Type B pancreatic cell (in vitro differentiated cells): ENCODE measurements at regions not wholly inside any gene's neighbourhood (a gene's known extent, or its start where the extent isn't known, plus 50 kb on each side); places are given as distances from the start of the nearest gene placed in this dataset.
"Not testable (repeated sequence)": the region's sequence is repeated elsewhere in the genome, so short reads cannot be mapped to it uniquely, and the experiment has no call there.

Experiments
- DNase-seq: peaks from one replicate; pipeline ENCODE4 v3.0.0; 2021; ENCODE audit warnings: mixed read lengths; ENCODE audit not compliant: unreplicated experiment; ENCODE audit errors: extremely low spot score
- H3K27ac Mint-ChIP-seq: 2 replicates; pipeline ENCODE4 v1.8.0; 2021; ENCODE audit warnings: mild to moderate bottlenecking, mixed read lengths
- H3K27me3 Mint-ChIP-seq: 2 replicates; pipeline ENCODE4 v1.8.0; 2021; ENCODE audit warnings: mixed read lengths
- H3K36me3 Mint-ChIP-seq: 2 replicates; pipeline ENCODE4 v1.8.0; 2021; ENCODE audit warnings: mixed read lengths
- H3K4me1 Mint-ChIP-seq: one replicate; pipeline ENCODE4 v1.8.0; 2021; ENCODE audit warnings: mixed read lengths; ENCODE audit not compliant: unreplicated experiment
- H3K4me3 Mint-ChIP-seq: 2 replicates; pipeline ENCODE4 v1.8.0; 2021; ENCODE audit warnings: mild to moderate bottlenecking, mixed read lengths
- H3K9me3 Mint-ChIP-seq: 2 replicates; pipeline ENCODE4 v1.8.0; 2021; ENCODE audit warnings: mixed read lengths
- CTCF ChIP-seq: fragments of 200-600 bp; sonication (generic); conservative IDR thresholded peaks from 2 replicates; pipeline ENCODE4 v1.5.0; 2021; ENCODE audit warnings: antibody characterized with exemption, mild to moderate bottlenecking

- Mint-ChIP-seq H3K4me3 (no peak overlapping the region), H3K36me3 (no peaks in the 10 kb centered on the region), H3K9me3 (no peaks in the 10 kb centered on the region), H3K27ac (no peak overlapping the region), H3K27me3 (no peaks in the 10 kb centered on the region), H3K4me1 (peaks cover 9% of the 10 kb centered on the region)
- no peak for DNase-seq
- no peak for TF ChIP-seq CTCF
These were observed 195.1 kb upstream of the SAMSN1 start for GRCh38 chr21:14741256-14741655.

GRCh38 chr21:14740692-14741091 lies 194.6 kb upstream of the SAMSN1 start:
- Mint-ChIP-seq H3K4me1 (peaks cover 9% of the 10 kb centered on the region), H3K4me3 (no peak overlapping the region), H3K36me3 (no peaks in the 10 kb centered on the region), H3K27ac (no peak overlapping the region), H3K27me3 (no peaks in the 10 kb centered on the region), H3K9me3 (no peaks in the 10 kb centered on the region)
- no peak for DNase-seq
- no peak for TF ChIP-seq CTCF

- no peak for TF ChIP-seq CTCF
- Mint-ChIP-seq H3K27ac (no peak overlapping the region), H3K36me3 (no peaks in the 10 kb centered on the region), H3K9me3 (no peaks in the 10 kb centered on the region), H3K4me3 (no peak overlapping the region), H3K4me1 (peaks cover 9% of the 10 kb centered on the region), H3K27me3 (no peaks in the 10 kb centered on the region)
- no peak for DNase-seq
These were observed 194.0 kb upstream of the SAMSN1 start for GRCh38 chr21:14740116-14740515.

- H3K27me3 Mint-ChIP-seq, result no peaks in the 10 kb centered on the region
These were observed 193.5 kb upstream of the SAMSN1 start for GRCh38 chr21:14739590-14739989.

GRCh38 chr21:14738576-14738975 lies 192.5 kb upstream of the SAMSN1 start:
- not testable (repeated sequence) for H3K4me1 Mint-ChIP-seq, H3K4me3 Mint-ChIP-seq, H3K36me3 Mint-ChIP-seq, DNase-seq, H3K27ac Mint-ChIP-seq, H3K9me3 Mint-ChIP-seq, H3K27me3 Mint-ChIP-seq

More at GRCh38 chr21:14739590-14739989, 193.5 kb upstream of the SAMSN1 start:
- peaks cover 9% of the 10 kb centered on the region for H3K4me1 Mint-ChIP-seq
- no peak overlapping the region for H3K4me3 Mint-ChIP-seq
- DNase-seq, result no peak
- no peaks in the 10 kb centered on the region for H3K9me3 Mint-ChIP-seq
- H3K36me3 Mint-ChIP-seq, result no peaks in the 10 kb centered on the region
- H3K27ac Mint-ChIP-seq, result no peak overlapping the region
- no peak for TF ChIP-seq CTCF

GRCh38 chr21:14737922-14738321 lies 191.8 kb upstream of the SAMSN1 start:
- H3K9me3 Mint-ChIP-seq, result no peaks in the 10 kb centered on the region
- peaks cover 9% of the 10 kb centered on the region for H3K4me1 Mint-ChIP-seq
- TF ChIP-seq CTCF, result peak; percentile 79
- H3K36me3 Mint-ChIP-seq, result no peaks in the 10 kb centered on the region
- no peak overlapping the region for H3K27ac Mint-ChIP-seq
- H3K27me3 Mint-ChIP-seq, result no peaks in the 10 kb centered on the region
- no peak for DNase-seq
- no peak overlapping the region for H3K4me3 Mint-ChIP-seq
